Ascending aorta (tissue), 2 donors: ENCODE measurements at regions not wholly inside any gene's neighbourhood (a gene's known extent, or its start where the extent isn't known, plus 50 kb on each side); places are given as distances from the start of the nearest gene placed in this dataset.

Experiments
- DNase-seq, 2 donors: peaks; one replicate each; pipeline ENCODE4 v3.0.0-alpha.2; 2019; ENCODE audit warnings: low spot score in 2 of 2
- H3K27ac ChIP-seq, 2 donors: fragments of 200-600 bp; sonication (generic); one replicate each; pipeline ENCODE4 v1.5.1; 2016 to 2017; ENCODE audit warnings: mild to moderate bottlenecking in 1 of 2
- H3K27me3 ChIP-seq: fragments of 200-600 bp; sonication (generic); one replicate; pipeline ENCODE4 v1.5.1; 2017
- H3K36me3 ChIP-seq, 2 donors: fragments of 200-600 bp; sonication (generic); one replicate each; pipeline ENCODE4 v1.5.1; 2016
- H3K4me1 ChIP-seq, 2 donors: fragments of 200-600 bp; sonication (generic); one replicate each; pipeline ENCODE4 v1.5.1; 2016 to 2017; ENCODE audit warnings: mild to moderate bottlenecking in 1 of 2
- H3K4me3 ChIP-seq, 2 donors: fragments of 200-600 bp; sonication (generic); one replicate each; pipeline ENCODE4 v1.5.1; 2016 to 2017; ENCODE audit warnings: mild to moderate bottlenecking in 1 of 2
- H3K9me3 ChIP-seq, 2 donors: fragments of 200-600 bp; sonication (generic); one replicate each; pipeline ENCODE4 v1.5.1; 2016
- CTCF ChIP-seq, 3 experiments: fragments of 200-600 bp in 2 of 3; fragments of 450-650 bp in 1 of 3; sonication (generic) in 2 of 3; IDR thresholded peaks; one replicate each; pipeline ENCODE4 v1.5.1; 2016 to 2019; ENCODE audit warnings: antibody characterized with exemption in 3 of 3, mild to moderate bottlenecking in 1 of 3, moderate library complexity in 1 of 3
- intact Hi-C: fragments of 100-400 bp; cut with DNase I; formaldehyde crosslinking; loops from one replicate; pipeline ENCODE4 v1.15.1; 2023

GRCh38 chr12:88428350-88428749 lies 151.9 kb downstream of the KITLG start:
- H3K9me3 ChIP-seq, result peaks cover 0 to 4% of the 10 kb centered on the region in 2 donors
- DNase-seq, result no peak

GRCh38 chr12:88431246-88431645 lies 149.0 kb downstream of the KITLG start:
- Histone ChIP-seq H3K4me1 (no peaks in the 10 kb centered on the region), H3K36me3 (no peaks in the 10 kb centered on the region), H3K27ac (no peak overlapping the region), H3K4me3 (no peak overlapping the region), H3K9me3 (peaks cover 0 to 4% of the 10 kb centered on the region in 2 donors), H3K27me3 (no peaks in the 10 kb centered on the region)
- DNase-seq, result no peak
- TF ChIP-seq CTCF (IDR thresholded peaks at IDR 0.05), result no peak
- intact Hi-C loops, result no loop called here

More at GRCh38 chr12:88428350-88428749, 151.9 kb downstream of the KITLG start:
- TF ChIP-seq CTCF (IDR thresholded peaks at IDR 0.05), result no peak
- Histone ChIP-seq H3K36me3 (no peaks in the 10 kb centered on the region), H3K4me3 (no peak overlapping the region), H3K27me3 (no peaks in the 10 kb centered on the region), H3K4me1 (no peaks in the 10 kb centered on the region), H3K27ac (no peak overlapping the region)
- intact Hi-C loops, result no loop called here

- no peaks in the 10 kb centered on the region for H3K4me1 ChIP-seq
- H3K27ac ChIP-seq, result no peak overlapping the region
- H3K9me3 ChIP-seq, result peaks cover 0 to 4% of the 10 kb centered on the region in 2 donors
- no peaks in the 10 kb centered on the region for H3K27me3 ChIP-seq
- no peak for DNase-seq
- no peaks in the 10 kb centered on the region for H3K36me3 ChIP-seq
- TF ChIP-seq CTCF (IDR thresholded peaks at IDR 0.05), result no peak
- intact Hi-C loops, result no loop called here
- H3K4me3 ChIP-seq, result no peak overlapping the region
Observed at GRCh38 chr12:88432531-88433490, 147.5 kb downstream of the KITLG start.

- Histone ChIP-seq H3K27ac (no peak overlapping the region), H3K27me3 (no peaks in the 10 kb centered on the region), H3K36me3 (no peaks in the 10 kb centered on the region), H3K4me3 (no peak overlapping the region), H3K4me1 (no peaks in the 10 kb centered on the region), H3K9me3 (no peaks in the 10 kb centered on the region)
- DNase-seq, result no peak
- intact Hi-C loops, result no loop called here
- no peak for TF ChIP-seq CTCF (IDR thresholded peaks at IDR 0.05)
Observed at GRCh38 chr12:88433997-88434703, 146.1 kb downstream of the KITLG start.

GRCh38 chr12:88435334-88436076 lies 144.8 kb downstream of the KITLG start:
- H3K27me3 ChIP-seq, result no peaks in the 10 kb centered on the region
- no peak overlapping the region for H3K27ac ChIP-seq
- no peak for DNase-seq
- no peaks in the 10 kb centered on the region for H3K9me3 ChIP-seq
- H3K4me3 ChIP-seq, result no peak overlapping the region
- H3K36me3 ChIP-seq, result no peaks in the 10 kb centered on the region
- intact Hi-C loops, result no loop called here
- H3K4me1 ChIP-seq, result no peaks in the 10 kb centered on the region
- TF ChIP-seq CTCF (IDR thresholded peaks at IDR 0.05), result no peak
